Testis (tissue), 2 donors: ENCODE measurements at regions not wholly inside any gene's neighbourhood (a gene's known extent, or its start where the extent isn't known, plus 50 kb on each side); places are given as distances from the start of the nearest gene placed in this dataset.

ENCODE experiments used
- DNase-seq: peaks from one replicate; pipeline ENCODE4 v3.0.0-alpha.2; 2019
- H3K27ac ChIP-seq, 2 donors: fragments of 200-600 bp; sonication (generic); one replicate each; pipeline ENCODE4 v1.5.1; 2019
- H3K27me3 ChIP-seq: fragments of 200-600 bp; sonication (generic); one replicate; pipeline ENCODE4 v1.5.1; 2019
- H3K36me3 ChIP-seq: fragments of 200-600 bp; sonication (generic); one replicate; pipeline ENCODE4 v1.5.1; 2017; ENCODE audit warnings: low read depth; ENCODE audit errors: missing control alignments
- H3K4me1 ChIP-seq: fragments of 200-600 bp; sonication (generic); one replicate; pipeline ENCODE4 v1.5.1; 2019
- H3K4me3 ChIP-seq, 2 donors: fragments of 200-600 bp; sonication (generic); one replicate each; pipeline ENCODE4 v1.5.1; 2017 to 2019
- H3K9me3 ChIP-seq: fragments of 200-600 bp; sonication (generic); one replicate; pipeline ENCODE4 v1.5.1; 2017
- CTCF ChIP-seq, 3 experiments: fragments of 450-650 bp in 2 of 3; fragments of 200-600 bp in 1 of 3; sonication (generic) in 1 of 3; IDR thresholded peaks; one replicate each; pipeline ENCODE4 v1.5.1; 2016 to 2019; ENCODE audit warnings: antibody characterized with exemption in 3 of 3, mild to moderate bottlenecking in 2 of 3, moderate library complexity in 1 of 3
- POLR2A ChIP-seq: fragments of 450-650 bp; IDR thresholded peaks from one replicate; pipeline ENCODE4 v1.6.1; 2017; ENCODE audit warnings: antibody characterized with exemption, mild to moderate bottlenecking, moderate library complexity
- WGBS, 2 donors: methylation state at CpG; one replicate each; pipeline ENCODE4 v1.1.5; 2018; 5-methylcytosine and 5-hydroxymethylcytosine counted together
- intact Hi-C: fragments of 100-400 bp; cut with DNase I; formaldehyde crosslinking; loops from one replicate; pipeline ENCODE4 v1.15.1; 2023; ENCODE audit warnings: low total_unique reads

GRCh38 chr3:66817951-66818557 lies 180.1 kb upstream of the KBTBD8 start:
- peak; percentile 19 for DNase-seq
- H3K27ac ChIP-seq = no peak overlapping the region
- H3K27me3 ChIP-seq = no peaks in the 10 kb centered on the region
- TF ChIP-seq CTCF (IDR thresholded peaks at IDR 0.05) (no peak), POLR2A (no peak)
- WGBS, 2 donors = 76 to 88% methylated on average over 10 of the region's 10 CpGs
- intact Hi-C loops = loop anchor here (10.0 kb wide), 2 partner anchors 413 to 533 kb away; no protein-coding TSS in a partner anchor
- H3K36me3 ChIP-seq = no peaks in the 10 kb centered on the region
- H3K4me1 ChIP-seq = no peaks in the 10 kb centered on the region
- H3K9me3 ChIP-seq = no peaks in the 10 kb centered on the region
- no peak overlapping the region for H3K4me3 ChIP-seq

- Histone ChIP-seq H3K4me1 (no peaks in the 10 kb centered on the region), H3K4me3 (no peak overlapping the region), H3K36me3 (no peaks in the 10 kb centered on the region), H3K27me3 (no peaks in the 10 kb centered on the region), H3K9me3 (no peaks in the 10 kb centered on the region), H3K27ac (peak overlapping the region in 1 of 2 donors; percentile 62)
- peak; percentile 21 for DNase-seq
- intact Hi-C loops = loop anchor here (10.0 kb wide), 3 partner anchors 415 to 565 kb away; no protein-coding TSS in a partner anchor
- 60 to 90% methylated on average over 3 of the region's 3 CpGs for WGBS, 2 donors
- TF ChIP-seq CTCF (IDR thresholded peaks at IDR 0.05) (no peak), POLR2A (no peak)
These were observed 178.1 kb upstream of the KBTBD8 start for GRCh38 chr3:66819993-66820501.

- Histone ChIP-seq H3K4me3 (no peak overlapping the region), H3K9me3 (no peaks in the 10 kb centered on the region), H3K36me3 (no peaks in the 10 kb centered on the region), H3K27me3 (no peaks in the 10 kb centered on the region), H3K27ac (no peak overlapping the region), H3K4me1 (no peaks in the 10 kb centered on the region)
- DNase-seq = peak; percentile 78
- WGBS, 2 donors = 61 to 68% methylated on average over 11 of the region's 11 CpGs
- no peak for TF ChIP-seq POLR2A
- TF ChIP-seq CTCF (IDR thresholded peaks at IDR 0.05) = peak; percentile 34 to 78 (median 67)
- intact Hi-C loops = loop anchor here (10.0 kb wide), 1 partner anchor 568 kb away; no protein-coding TSS in a partner anchor
These were observed 175.7 kb upstream of the KBTBD8 start for GRCh38 chr3:66822186-66823008.

- H3K27ac ChIP-seq = no peak overlapping the region
- TF ChIP-seq POLR2A = no peak
- no peak for TF ChIP-seq CTCF (IDR thresholded peaks at IDR 0.05)
- H3K4me1 ChIP-seq = no peaks in the 10 kb centered on the region
- H3K4me3 ChIP-seq = no peak overlapping the region
- intact Hi-C loops = loop anchor here (10.0 kb wide), 1 partner anchor 568 kb away; no protein-coding TSS in a partner anchor
- no peaks in the 10 kb centered on the region for H3K9me3 ChIP-seq
- 39 to 51% methylated on average over 1 of the region's 1 CpG for WGBS, 2 donors
- H3K36me3 ChIP-seq = no peaks in the 10 kb centered on the region
- no peaks in the 10 kb centered on the region for H3K27me3 ChIP-seq
- DNase-seq = no peak
These were observed 175.1 kb upstream of the KBTBD8 start for GRCh38 chr3:66823009-66823397.
